Keratinocyte (primary cell): ENCODE measurements at regions not wholly inside any gene's neighbourhood (a gene's known extent, or its start where the extent isn't known, plus 50 kb on each side); places are given as distances from the start of the nearest gene placed in this dataset.

Experiments
- CTCF ChIP-seq, 3 experiments: IDR thresholded peaks in 1 of 3; conservative IDR thresholded peaks in 1 of 3; optimal IDR thresholded peaks in 1 of 3; 2 replicates in 2 of 3; 3 replicates in 1 of 3; pipeline versions ENCODE3 to v1.5.1; 2011; ENCODE audit warnings: low read length in 3 of 3, mild to moderate bottlenecking in 3 of 3, moderate library complexity in 2 of 3, control low read depth in 1 of 3, inconsistent platforms in 1 of 3; ENCODE audit not compliant: insufficient read depth in 2 of 3; ENCODE audit errors: extremely low read depth in 1 of 3
- EZH2 ChIP-seq: IDR thresholded peaks from one replicate; pipeline ENCODE4 v1.6.1; 2012; ENCODE audit warnings: inconsistent platforms, mild to moderate bottlenecking, low read length, moderate library complexity

- TF ChIP-seq CTCF (optimal IDR thresholded peaks at IDR 0.05 in 1 of 3, IDR thresholded peaks at IDR 0.05 in 1 of 3, conservative IDR thresholded peaks at IDR 0.05 in 1 of 3; ENCODE audit: extremely low read depth in 1 of 3, insufficient read depth in 2 of 3, low read length in 3 of 3): no peak
- no peak for TF ChIP-seq EZH2
These were observed 278.6 kb upstream of the EDNRB start for GRCh38 chr13:78197231-78197630.
